ENCODE measurements at regions not wholly inside any gene's neighbourhood (a gene's known extent, or its start where the extent isn't known, plus 50 kb on each side); places are given as distances from the start of the nearest gene placed in this dataset.

GRCh38 chr5:128591598-128592455 is 53.8 kb upstream of the FBN2 start:
- Mint-ChIP-seq H3K4me3 (no peak overlapping the region), H3K9me3 (no peaks in the 10 kb centered on the region), H3K27me3 (ENCODE audit: low read depth) (no peaks in the 10 kb centered on the region), H3K36me3 (ENCODE audit: insufficient read depth) (no peaks in the 10 kb centered on the region), H3K4me1 (ENCODE audit: low read depth) (no peaks in the 10 kb centered on the region)
- no peak for DNase-seq
- ATAC-seq: no peak

DNA sequence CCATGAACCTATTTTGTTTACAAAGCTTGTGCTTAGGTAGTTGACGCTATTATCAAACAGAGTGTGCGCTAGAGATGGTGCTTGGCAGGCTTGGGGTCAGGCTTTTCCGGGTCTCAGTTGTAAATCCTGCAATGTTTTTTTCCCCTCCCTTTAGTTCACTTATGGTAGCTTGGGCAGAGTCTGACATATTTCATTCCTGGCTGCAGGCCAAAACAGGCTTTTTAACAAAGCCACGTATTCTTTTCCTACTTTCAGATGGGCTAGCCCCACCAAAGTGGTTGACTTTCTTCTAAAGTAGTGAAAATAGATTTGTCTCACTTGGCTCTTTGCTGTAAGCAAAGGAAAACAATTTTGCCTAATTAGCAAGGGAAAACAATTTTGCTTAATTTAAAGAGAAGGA is 58.0 kb upstream of the FBN2 start:
- no peaks in the 10 kb centered on the region for H3K36me3 Mint-ChIP-seq (ENCODE audit: insufficient read depth)
- H3K4me1 Mint-ChIP-seq (ENCODE audit: low read depth): no peaks in the 10 kb centered on the region
- H3K9me3 Mint-ChIP-seq: no peaks in the 10 kb centered on the region
- DNase-seq (no peak), ATAC-seq (no peak)
- no peak overlapping the region for H3K4me3 Mint-ChIP-seq
- no peaks in the 10 kb centered on the region for H3K27me3 Mint-ChIP-seq (ENCODE audit: low read depth)

DNA sequence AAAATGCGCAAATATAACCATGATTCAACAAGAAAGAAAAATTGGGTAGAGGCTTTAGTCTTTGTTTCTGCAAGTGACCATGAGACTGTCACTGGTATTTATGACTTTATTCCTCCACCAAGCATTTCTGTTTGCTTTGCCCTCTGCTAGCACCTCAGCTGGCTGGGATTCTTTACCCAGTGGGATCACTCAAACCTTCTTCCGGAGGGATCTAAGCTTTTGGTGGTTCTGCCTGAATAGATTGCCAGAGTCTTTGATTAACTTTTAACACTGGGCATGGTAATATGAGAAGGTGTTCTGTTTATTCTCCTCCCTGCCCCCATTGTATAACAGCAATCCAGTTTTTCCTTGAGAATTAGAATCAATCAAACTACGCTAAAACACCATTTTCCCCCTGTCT is 59.1 kb upstream of the FBN2 start:
- ATAC-seq (no peak), DNase-seq (no peak)
- peaks cover 7% of the 10 kb centered on the region for H3K9me3 Mint-ChIP-seq
- no peaks in the 10 kb centered on the region for H3K27me3 Mint-ChIP-seq (ENCODE audit: low read depth)
- no peaks in the 10 kb centered on the region for H3K36me3 Mint-ChIP-seq (ENCODE audit: insufficient read depth)
- no peaks in the 10 kb centered on the region for H3K4me1 Mint-ChIP-seq (ENCODE audit: low read depth)
- no peak overlapping the region for H3K4me3 Mint-ChIP-seq

DNA sequence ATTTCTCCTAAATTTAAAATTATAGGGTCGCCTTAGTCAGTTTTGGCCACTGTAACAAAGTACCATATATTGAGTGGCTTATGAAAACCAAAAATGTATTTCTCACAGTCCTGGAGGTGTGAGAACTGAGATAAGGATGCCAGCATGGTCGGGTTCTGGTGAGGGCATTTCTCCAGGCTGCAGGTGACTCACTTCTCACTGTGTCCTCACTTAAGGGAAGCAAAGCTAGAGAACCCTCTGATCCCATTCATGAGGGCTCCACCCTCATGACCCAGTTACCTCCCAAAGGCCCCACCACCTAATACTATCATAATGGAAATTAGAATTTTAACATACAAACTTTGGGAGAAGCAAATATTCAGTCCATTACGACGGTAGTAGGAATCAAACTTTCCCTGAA is 75.1 kb upstream of the FBN2 start:
- no peak overlapping the region for H3K4me3 Mint-ChIP-seq
- no peak for ATAC-seq
- H3K9me3 Mint-ChIP-seq: peaks cover 10% of the 10 kb centered on the region
- no peak for DNase-seq
- no peaks in the 10 kb centered on the region for H3K36me3 Mint-ChIP-seq (ENCODE audit: insufficient read depth)
- no peaks in the 10 kb centered on the region for H3K27me3 Mint-ChIP-seq (ENCODE audit: low read depth)
- no peaks in the 10 kb centered on the region for H3K4me1 Mint-ChIP-seq (ENCODE audit: low read depth)

GRCh38 chr5:128613766-128614165 is 75.7 kb upstream of the FBN2 start:
- Mint-ChIP-seq H3K36me3 (ENCODE audit: insufficient read depth) (no peaks in the 10 kb centered on the region), H3K4me3 (no peak overlapping the region), H3K9me3 (peaks cover 4% of the 10 kb centered on the region), H3K27me3 (ENCODE audit: low read depth) (no peaks in the 10 kb centered on the region), H3K4me1 (ENCODE audit: low read depth) (no peaks in the 10 kb centered on the region)
- ATAC-seq (no peak), DNase-seq (no peak)

DNA sequence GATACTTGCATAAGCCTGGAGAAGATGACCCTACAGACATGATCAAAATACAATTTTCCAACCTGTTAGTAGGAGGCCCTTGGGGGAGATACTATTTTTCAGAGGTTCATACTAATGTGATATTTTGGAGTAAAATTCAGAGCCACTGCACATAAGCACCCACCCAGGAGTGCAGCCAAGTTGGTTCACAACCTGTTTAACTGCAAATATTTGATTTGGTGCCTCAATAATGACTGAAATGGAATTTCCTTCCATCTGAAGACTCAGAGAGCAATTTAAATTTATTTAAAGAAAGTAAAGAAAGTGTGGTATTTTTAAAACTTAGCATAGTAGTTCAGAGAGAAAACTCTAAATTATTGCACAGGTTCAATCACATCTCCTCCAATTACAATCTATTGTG is 77.5 kb upstream of the FBN2 start:
- Mint-ChIP-seq H3K4me3 (no peak overlapping the region), H3K9me3 (no peaks in the 10 kb centered on the region), H3K36me3 (ENCODE audit: insufficient read depth) (no peaks in the 10 kb centered on the region), H3K27me3 (ENCODE audit: low read depth) (no peaks in the 10 kb centered on the region), H3K4me1 (ENCODE audit: low read depth) (no peaks in the 10 kb centered on the region)
- ATAC-seq: no peak
- no peak for DNase-seq

DNA sequence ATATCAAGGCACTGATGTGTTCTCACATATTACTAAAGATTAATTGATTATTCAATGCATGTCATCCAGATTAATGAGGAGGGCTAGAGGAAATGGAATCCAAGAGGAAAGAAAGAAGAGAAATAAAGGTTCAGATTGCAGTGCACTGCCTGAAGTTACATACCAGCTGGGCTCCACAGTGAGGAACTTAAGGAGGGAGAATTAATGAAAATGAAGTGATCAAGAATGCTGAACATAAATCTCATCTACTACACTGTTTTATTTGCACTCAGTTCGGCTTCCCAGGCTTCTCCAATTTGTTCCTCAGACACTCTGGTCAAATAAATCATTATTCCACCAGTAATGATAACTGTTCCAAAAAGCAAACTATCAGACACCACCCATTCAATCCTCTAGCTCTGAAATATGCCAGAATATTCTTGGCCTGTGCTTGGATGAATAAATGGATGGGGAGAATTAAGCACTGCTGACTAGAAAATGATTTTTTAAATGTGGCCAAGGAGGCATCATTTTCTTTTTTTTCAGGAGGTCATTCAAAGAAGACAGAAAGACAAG is 88.6 kb upstream of the FBN2 start:
- no peak for ATAC-seq
- no peaks in the 10 kb centered on the region for H3K27me3 Mint-ChIP-seq (ENCODE audit: low read depth)
- H3K4me3 Mint-ChIP-seq: no peak overlapping the region

DNA sequence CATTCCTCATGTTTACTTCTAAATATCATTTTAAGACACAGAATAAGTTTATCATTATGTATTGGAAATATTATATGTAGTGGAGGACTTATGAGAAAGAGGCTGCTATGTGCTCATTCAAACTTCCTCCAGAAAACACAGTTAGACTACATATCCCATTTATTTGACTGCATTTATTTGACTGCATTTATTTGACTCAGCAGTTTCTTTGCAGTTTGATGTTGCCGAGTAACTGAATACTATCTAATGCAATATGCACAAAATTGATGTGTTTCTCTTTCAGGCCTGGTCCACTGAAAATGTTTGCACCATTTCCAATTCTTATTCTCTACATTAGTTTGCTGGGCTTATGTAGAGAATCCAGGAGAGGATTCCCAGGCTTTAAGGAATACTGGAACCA is 89.9 kb upstream of the FBN2 start:
- H3K4me1 Mint-ChIP-seq (ENCODE audit: low read depth): no peaks in the 10 kb centered on the region
- no peaks in the 10 kb centered on the region for H3K27me3 Mint-ChIP-seq (ENCODE audit: low read depth)
- no peaks in the 10 kb centered on the region for H3K36me3 Mint-ChIP-seq (ENCODE audit: insufficient read depth)
- DNase-seq (no peak), ATAC-seq (no peak)
- no peak overlapping the region for H3K4me3 Mint-ChIP-seq
- no peaks in the 10 kb centered on the region for H3K9me3 Mint-ChIP-seq

More for the DNA sequence above, 88.6 kb upstream of the FBN2 start:
- DNase-seq: no peak
- Mint-ChIP-seq H3K36me3 (ENCODE audit: insufficient read depth) (no peaks in the 10 kb centered on the region), H3K4me1 (ENCODE audit: low read depth) (no peaks in the 10 kb centered on the region), H3K9me3 (no peaks in the 10 kb centered on the region)

GRCh38 chr5:128629157-128629556 is 91.1 kb upstream of the FBN2 start:
- Mint-ChIP-seq H3K27me3 (ENCODE audit: low read depth) (no peaks in the 10 kb centered on the region), H3K9me3 (no peaks in the 10 kb centered on the region), H3K36me3 (ENCODE audit: insufficient read depth) (no peaks in the 10 kb centered on the region), H3K4me1 (ENCODE audit: low read depth) (no peaks in the 10 kb centered on the region), H3K4me3 (no peak overlapping the region)
- DNase-seq (no peak), ATAC-seq (no peak)

GRCh38 chr5:128630121-128630520 is 92.1 kb upstream of the FBN2 start:
- H3K36me3 Mint-ChIP-seq (ENCODE audit: insufficient read depth): no peaks in the 10 kb centered on the region
- no peaks in the 10 kb centered on the region for H3K27me3 Mint-ChIP-seq (ENCODE audit: low read depth)
- H3K9me3 Mint-ChIP-seq: peaks cover 3% of the 10 kb centered on the region
- H3K4me1 Mint-ChIP-seq (ENCODE audit: low read depth): no peaks in the 10 kb centered on the region
- ATAC-seq (no peak), DNase-seq (no peak)
- H3K4me3 Mint-ChIP-seq: no peak overlapping the region

- Mint-ChIP-seq H3K4me1 (ENCODE audit: low read depth) (no peaks in the 10 kb centered on the region), H3K27me3 (ENCODE audit: low read depth) (no peaks in the 10 kb centered on the region), H3K36me3 (ENCODE audit: insufficient read depth) (no peaks in the 10 kb centered on the region), H3K9me3 (peaks cover 3% of the 10 kb centered on the region), H3K4me3 (no peak overlapping the region)
- DNase-seq (no peak), ATAC-seq (no peak)
These were observed 93.7 kb upstream of the FBN2 start for GRCh38 chr5:128631771-128632170.

DNA sequence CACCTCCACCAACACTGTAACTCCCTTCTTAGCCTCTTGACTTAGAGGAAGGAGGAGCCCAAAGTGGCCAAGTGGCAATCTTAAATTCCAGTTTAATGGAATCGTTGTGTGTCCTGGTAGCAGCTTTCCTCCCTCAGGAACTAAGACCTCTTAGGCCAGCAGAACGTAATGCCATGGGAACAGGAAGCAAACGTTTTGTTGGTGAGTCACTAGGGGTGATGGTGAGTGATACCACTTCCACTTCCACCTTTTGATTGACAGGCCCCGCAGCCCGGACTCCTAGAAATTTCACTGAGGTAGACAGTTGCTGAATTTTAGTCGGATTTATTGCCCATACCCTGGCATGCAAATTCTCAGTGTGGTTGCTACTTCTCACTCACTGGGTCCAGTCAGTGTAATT is 94.2 kb upstream of the FBN2 start:
- DNase-seq (no peak), ATAC-seq (no peak)
- Mint-ChIP-seq H3K4me3 (no peak overlapping the region), H3K4me1 (ENCODE audit: low read depth) (no peaks in the 10 kb centered on the region), H3K9me3 (peaks cover 3% of the 10 kb centered on the region), H3K36me3 (ENCODE audit: insufficient read depth) (no peaks in the 10 kb centered on the region), H3K27me3 (ENCODE audit: low read depth) (no peaks in the 10 kb centered on the region)

GRCh38 chr5:128633901-128634300 is 95.9 kb upstream of the FBN2 start:
- DNase-seq (no peak), ATAC-seq (no peak)
- H3K36me3 Mint-ChIP-seq (ENCODE audit: insufficient read depth): no peaks in the 10 kb centered on the region
- peaks cover 3% of the 10 kb centered on the region for H3K9me3 Mint-ChIP-seq
- no peaks in the 10 kb centered on the region for H3K27me3 Mint-ChIP-seq (ENCODE audit: low read depth)
- H3K4me1 Mint-ChIP-seq (ENCODE audit: low read depth): no peaks in the 10 kb centered on the region
- H3K4me3 Mint-ChIP-seq: no peak overlapping the region

GRCh38 chr5:128635379-128635778 is 97.3 kb upstream of the FBN2 start:
- no peak overlapping the region for H3K4me3 Mint-ChIP-seq
- no peak for ATAC-seq

GRCh38 chr5:128636361-128636760 is 98.3 kb upstream of the FBN2 start:
- Mint-ChIP-seq H3K4me3 (no peak overlapping the region), H3K36me3 (ENCODE audit: insufficient read depth) (no peaks in the 10 kb centered on the region), H3K9me3 (peaks cover 3% of the 10 kb centered on the region), H3K27me3 (ENCODE audit: low read depth) (no peaks in the 10 kb centered on the region), H3K4me1 (ENCODE audit: low read depth) (no peaks in the 10 kb centered on the region)
- ATAC-seq (no peak), DNase-seq (no peak)

More at GRCh38 chr5:128635379-128635778, 97.3 kb upstream of the FBN2 start:
- Mint-ChIP-seq H3K27me3 (ENCODE audit: low read depth) (no peaks in the 10 kb centered on the region), H3K4me1 (ENCODE audit: low read depth) (no peaks in the 10 kb centered on the region), H3K9me3 (peaks cover 3% of the 10 kb centered on the region), H3K36me3 (ENCODE audit: insufficient read depth) (no peaks in the 10 kb centered on the region)
- DNase-seq: no peak

Measured in activated T-cell treated with anti-CD3 and anti-CD28 coated beads, Interleukin-2, amount 50 U/mL, for 4 hours (primary cell).